T47D (cell line): ENCODE measurements at regions not wholly inside any gene's neighbourhood (a gene's known extent, or its start where the extent isn't known, plus 50 kb on each side); places are given as distances from the start of the nearest gene placed in this dataset.
"Not testable (repeated sequence)": the region's sequence is repeated elsewhere in the genome, so short reads cannot be mapped to it uniquely, and the experiment has no call there.

Source experiments
- DNase-seq, 2 experiments: peaks; one replicate each; pipeline versions ENCODE4 v3.0.0 to v3.0.0-alpha.2; 2011 to 2012; ENCODE audit warnings: low read depth in 1 of 2, low spot score in 1 of 2
- JUND ChIP-seq: IDR thresholded peaks from 2 replicates; pipeline ENCODE4 v1.6.1; 2012; ENCODE audit warnings: low read depth
- in situ Hi-C: cut with HindIII; loops from 2 replicates; pipeline ENCODE4 v1.10.0; 2016; ENCODE audit warnings: low sequenced_read_pairs, low pct_unique_long_range_greater_than_20kb

- no peak for DNase-seq
- TF ChIP-seq JUND, result no peak
- in situ Hi-C loops, result no loop called here
These were observed 156.5 kb downstream of the FOXL1 start for GRCh38 chr16:86734543-86735460.

- in situ Hi-C loops, result no loop called here
- TF ChIP-seq JUND, result no peak
- DNase-seq, result no peak
These were observed 157.4 kb downstream of the FOXL1 start for GRCh38 chr16:86735727-86736126.

GRCh38 chr16:86736502-86736901, 158.2 kb downstream of the FOXL1 start:
- no peak for TF ChIP-seq JUND
- no peak for DNase-seq
- in situ Hi-C loops, result no loop called here

- TF ChIP-seq JUND, result no peak
- in situ Hi-C loops, result no loop called here
- DNase-seq, result no peak
These were observed 158.7 kb downstream of the FOXL1 start for GRCh38 chr16:86737083-86737482.

GRCh38 chr16:86738322-86738721, 160.0 kb downstream of the FOXL1 start:
- in situ Hi-C loops, DNase-seq: not testable (repeated sequence)

- DNase-seq, result no peak
- TF ChIP-seq JUND, result no peak
- in situ Hi-C loops, result no loop called here
These were observed 160.8 kb downstream of the FOXL1 start for GRCh38 chr16:86739178-86739577.

- no peak for DNase-seq
- in situ Hi-C loops, result no loop called here
- no peak for TF ChIP-seq JUND
These were observed 161.5 kb downstream of the FOXL1 start for GRCh38 chr16:86739808-86740207.

- in situ Hi-C loops, result no loop called here
- TF ChIP-seq JUND, result no peak
- DNase-seq, result no peak
These were observed 161.9 kb downstream of the FOXL1 start for GRCh38 chr16:86740298-86740697.

GRCh38 chr16:86740906-86741799, 162.8 kb downstream of the FOXL1 start:
- in situ Hi-C loops, result no loop called here
- no peak for TF ChIP-seq JUND
- no peak for DNase-seq

- no peak for DNase-seq
- in situ Hi-C loops, result no loop called here
- TF ChIP-seq JUND, result no peak
These were observed 169.4 kb downstream of the FOXL1 start for GRCh38 chr16:86747761-86748160.

- in situ Hi-C loops, result no loop called here
These were observed 170.3 kb downstream of the FOXL1 start for GRCh38 chr16:86748652-86749051.

GRCh38 chr16:86751076-86752030, 173.0 kb downstream of the FOXL1 start:
- DNase-seq, result no peak
- in situ Hi-C loops, result no loop called here
- no peak for TF ChIP-seq JUND

More at GRCh38 chr16:86748652-86749051, 170.3 kb downstream of the FOXL1 start:
- DNase-seq, result no peak
- TF ChIP-seq JUND, result no peak
